B cell (primary cell): ENCODE measurements at regions not wholly inside any gene's neighbourhood (a gene's known extent, or its start where the extent isn't known, plus 50 kb on each side); places are given as distances from the start of the nearest gene placed in this dataset.

ENCODE experiments used
- ATAC-seq: fragments of 200-7000 bp; cut with Tn5 transposase; one replicate; pipeline ENCODE4 v1.10.0; 2021; ENCODE audit warnings: low read depth, mild to moderate bottlenecking, moderate number of reproducible peaks, moderate library complexity
- CTCF ChIA-PET: fragments of 350-600 bp; sonication (Branson Sonifier 250); formaldehyde crosslinking; loops from one replicate; lab custom pipeline; 2021; ENCODE audit warnings: antibody characterized with exemption, inconsistent platforms; lab: Charles Lee
- POLR2A ChIA-PET: fragments of 350-600 bp; sonication (Branson Sonifier 250); formaldehyde crosslinking; loops from one replicate; lab custom pipeline; 2021; ENCODE audit warnings: antibody characterized with exemption; lab: Charles Lee
- DNase-seq: peaks from one replicate; pipeline ENCODE4 v3.0.0; 2013
- H2AFZ ChIP-seq: 2 replicates; pipeline ENCODE4 v1.6.1; 2012; ENCODE audit warnings: mild to moderate bottlenecking, low read depth, low read length; ENCODE audit not compliant: insufficient read depth, poor library complexity, severe bottlenecking
- H3K27ac ChIP-seq, 2 donors: 1 replicate in 1 of 2; 2 replicates in 1 of 2; pipeline ENCODE4 v1.5.1; 2012 to 2013; ENCODE audit warnings: low read length in 2 of 2, mild to moderate bottlenecking in 2 of 2, moderate library complexity in 1 of 2
- H3K27me3 ChIP-seq, 4 experiments: fragments of 200-600 bp in 1 of 4; sonication (generic) in 1 of 4; replicated peaks in 1 of 4; 1 replicate in 2 of 4; 2 replicates in 2 of 4; pipeline versions ENCODE4 v1.6.1 to v1.7.0; 2013 to 2016; ENCODE audit warnings: low read length in 3 of 4, mild to moderate bottlenecking in 2 of 4, mixed read lengths in 1 of 4, moderate library complexity in 1 of 4; ENCODE audit not compliant: insufficient read depth in 4 of 4, control insufficient read depth in 3 of 4; ENCODE audit errors: control extremely low read depth in 1 of 4
- H3K36me3 ChIP-seq, 2 experiments: replicated peaks in 1 of 2; 1 replicate in 1 of 2; 2 replicates in 1 of 2; pipeline versions ENCODE4 v1.6.1 to v1.7.1; 2013; ENCODE audit warnings: low read length in 1 of 2; ENCODE audit not compliant: insufficient read depth in 2 of 2, control insufficient read depth in 1 of 2; ENCODE audit errors: control extremely low read depth in 1 of 2, extremely low read depth in 1 of 2
- H3K4me1 ChIP-seq, 2 donors: fragments of 200-600 bp in 1 of 2; sonication (generic) in 1 of 2; 1 replicate in 1 of 2; 2 replicates in 1 of 2; pipeline versions ENCODE4 v1.5.1 to v1.6.1; 2013 to 2017; ENCODE audit warnings: low read length in 2 of 2; ENCODE audit not compliant: control insufficient read depth in 2 of 2, insufficient read depth in 2 of 2
- H3K4me2 ChIP-seq: replicated peaks from 2 replicates; pipeline ENCODE3; 2012; ENCODE audit warnings: mild to moderate bottlenecking, low read depth, low read length; ENCODE audit not compliant: poor library complexity, severe bottlenecking
- H3K4me3 ChIP-seq, 5 experiments: fragments of 200-600 bp in 1 of 5; sonication (generic) in 1 of 5; 1 replicate in 3 of 5; 2 replicates in 2 of 5; pipeline versions ENCODE4 v1.5.1 to v1.7.0; 2011 to 2016; ENCODE audit warnings: low read length in 4 of 5, mild to moderate bottlenecking in 4 of 5, low read depth in 2 of 5, control low read depth in 1 of 5, moderate library complexity in 1 of 5; ENCODE audit not compliant: insufficient read depth in 1 of 5; ENCODE audit errors: control extremely low read depth in 1 of 5, extremely low read depth in 1 of 5
- H3K79me2 ChIP-seq: fragments of 200-600 bp; sonication (generic); one replicate; pipeline ENCODE4 v1.6.0; 2016; ENCODE audit warnings: low read length; ENCODE audit not compliant: control insufficient read depth, insufficient read depth
- H3K9ac ChIP-seq: fragments of 200-600 bp; sonication (generic); 2 replicates; pipeline ENCODE4 v1.6.1; 2017; ENCODE audit warnings: mild to moderate bottlenecking, low read length, moderate library complexity
- H3K9me3 ChIP-seq, 3 donors: one replicate each; pipeline versions ENCODE4 v1.6.1 to v1.7.1; 2013; ENCODE audit warnings: low read length in 2 of 3; ENCODE audit not compliant: control insufficient read depth in 2 of 3, insufficient read depth in 1 of 3; ENCODE audit errors: control extremely low read depth in 1 of 3
- H4K20me1 ChIP-seq: 2 replicates; pipeline ENCODE4 v1.6.0; 2012; ENCODE audit warnings: mild to moderate bottlenecking, low read length; ENCODE audit not compliant: insufficient read depth, control insufficient read depth, poor library complexity, severe bottlenecking
- H3K27ac Mint-ChIP-seq: one replicate; pipeline ENCODE4 v1.8.0; 2021; ENCODE audit warnings: mixed read lengths
- H3K27me3 Mint-ChIP-seq: one replicate; pipeline ENCODE4 v1.8.0; 2021; ENCODE audit warnings: mixed read lengths
- H3K4me1 Mint-ChIP-seq: one replicate; pipeline ENCODE4 v1.8.0; 2021; ENCODE audit warnings: mixed read lengths
- H3K4me3 Mint-ChIP-seq: one replicate; pipeline ENCODE4 v1.8.0; 2021; ENCODE audit warnings: mixed read lengths
- H3K9me3 Mint-ChIP-seq: one replicate; pipeline ENCODE4 v1.8.0; 2022; ENCODE audit warnings: mixed read lengths; ENCODE audit not compliant: insufficient read depth
- EZH2 ChIP-seq: IDR thresholded peaks from 2 replicates; pipeline ENCODE4 v1.6.1; 2012; ENCODE audit warnings: borderline replicate concordance, low read depth, mild to moderate bottlenecking, moderate library complexity, low read length; ENCODE audit not compliant: insufficient read depth, poor library complexity, severe bottlenecking
- WGBS: methylation state at CpG from one replicate; pipeline ENCODE4 v1.1.5; 2013; ENCODE audit warnings: missing lambda C conversion rate; ENCODE audit not compliant: insufficient coverage; 5-methylcytosine and 5-hydroxymethylcytosine counted together
- intact Hi-C: fragments of 100-400 bp; cut with micrococcal nuclease; formaldehyde crosslinking; loops from one replicate; pipeline ENCODE4 v1.10.0; 2022
- TF ChIP-seq, protein P1 (sequence below): fragments of 200-600 bp; IDR thresholded peaks from one replicate; pipeline ENCODE4 v1.8.0; 2022; ENCODE audit warnings: antibody characterized with exemption, mild to moderate bottlenecking

DNA sequence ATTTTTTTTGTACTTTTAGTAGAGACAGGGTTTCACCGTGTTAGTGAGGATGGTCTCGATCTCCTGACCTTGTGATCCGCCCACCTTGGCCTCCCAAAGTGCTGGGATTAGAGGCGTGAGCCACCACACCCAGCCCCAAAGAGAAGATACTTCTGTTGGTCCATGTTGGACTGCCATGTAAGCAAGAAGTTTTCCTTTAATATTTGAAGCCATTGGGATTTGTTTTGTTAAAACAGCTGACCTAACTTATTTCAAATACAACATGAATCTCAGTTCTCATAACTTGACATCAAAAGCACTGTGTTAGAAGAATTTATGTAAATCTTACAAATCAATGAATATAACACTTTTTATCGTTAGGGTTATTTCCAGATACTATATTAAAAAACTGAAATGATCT is 302.4 kb downstream of the SDHAF3 start:
- no peaks in the 10 kb centered on the region for H3K4me1 Mint-ChIP-seq
- Histone ChIP-seq H2AFZ (no peak overlapping the region), H3K9me3 (peaks cover 0 to 5% (median 0%) of the 10 kb centered on the region in 3 donors), H3K9ac (no peak overlapping the region), H3K4me1 (no peaks in the 10 kb centered on the region), H4K20me1 (no peaks in the 10 kb centered on the region), H3K27ac (no peak overlapping the region), H3K4me3 (no peak overlapping the region), H3K79me2 (no peaks in the 10 kb centered on the region), H3K36me3 (no peaks in the 10 kb centered on the region), H3K27me3 (no peaks in the 10 kb centered on the region), H3K4me2 (no peak overlapping the region)
- no peaks in the 10 kb centered on the region for H3K9me3 Mint-ChIP-seq
- no peaks in the 10 kb centered on the region for H3K27me3 Mint-ChIP-seq
- POLR2A ChIA-PET = no interaction called here
- no peak overlapping the region for H3K4me3 Mint-ChIP-seq
- intact Hi-C loops = no loop called here
- TF ChIP-seq, protein P1, sequence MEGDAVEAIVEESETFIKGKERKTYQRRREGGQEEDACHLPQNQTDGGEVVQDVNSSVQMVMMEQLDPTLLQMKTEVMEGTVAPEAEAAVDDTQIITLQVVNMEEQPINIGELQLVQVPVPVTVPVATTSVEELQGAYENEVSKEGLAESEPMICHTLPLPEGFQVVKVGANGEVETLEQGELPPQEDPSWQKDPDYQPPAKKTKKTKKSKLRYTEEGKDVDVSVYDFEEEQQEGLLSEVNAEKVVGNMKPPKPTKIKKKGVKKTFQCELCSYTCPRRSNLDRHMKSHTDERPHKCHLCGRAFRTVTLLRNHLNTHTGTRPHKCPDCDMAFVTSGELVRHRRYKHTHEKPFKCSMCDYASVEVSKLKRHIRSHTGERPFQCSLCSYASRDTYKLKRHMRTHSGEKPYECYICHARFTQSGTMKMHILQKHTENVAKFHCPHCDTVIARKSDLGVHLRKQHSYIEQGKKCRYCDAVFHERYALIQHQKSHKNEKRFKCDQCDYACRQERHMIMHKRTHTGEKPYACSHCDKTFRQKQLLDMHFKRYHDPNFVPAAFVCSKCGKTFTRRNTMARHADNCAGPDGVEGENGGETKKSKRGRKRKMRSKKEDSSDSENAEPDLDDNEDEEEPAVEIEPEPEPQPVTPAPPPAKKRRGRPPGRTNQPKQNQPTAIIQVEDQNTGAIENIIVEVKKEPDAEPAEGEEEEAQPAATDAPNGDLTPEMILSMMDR = no peak
- no peak for TF ChIP-seq EZH2
- ATAC-seq (no peak), DNase-seq (no peak)
- CTCF ChIA-PET = no interaction called here
- 100% methylated on average over 2 of the region's 5 CpGs for WGBS
- no peak overlapping the region for H3K27ac Mint-ChIP-seq

GRCh38 chr7:97421307-97421930 is 303.9 kb downstream of the SDHAF3 start:
- H3K27ac Mint-ChIP-seq = no peak overlapping the region
- CTCF ChIA-PET = no interaction called here
- Histone ChIP-seq H4K20me1 (no peaks in the 10 kb centered on the region), H3K9ac (no peak overlapping the region), H3K36me3 (no peaks in the 10 kb centered on the region), H3K4me3 (no peak overlapping the region), H3K4me2 (no peak overlapping the region), H3K27ac (no peak overlapping the region), H3K4me1 (no peaks in the 10 kb centered on the region), H3K9me3 (peaks cover 0 to 5% (median 0%) of the 10 kb centered on the region in 3 donors), H3K27me3 (no peaks in the 10 kb centered on the region), H3K79me2 (no peaks in the 10 kb centered on the region), H2AFZ (no peak overlapping the region)
- WGBS = 87% methylated on average over 3 of the region's 4 CpGs
- no peaks in the 10 kb centered on the region for H3K9me3 Mint-ChIP-seq
- no peak for TF ChIP-seq EZH2
- TF ChIP-seq, protein P1 = no peak
- no peak overlapping the region for H3K4me3 Mint-ChIP-seq
- intact Hi-C loops = no loop called here
- H3K4me1 Mint-ChIP-seq = no peaks in the 10 kb centered on the region
- POLR2A ChIA-PET = no interaction called here
- DNase-seq (no peak), ATAC-seq (no peak)
- H3K27me3 Mint-ChIP-seq = no peaks in the 10 kb centered on the region
